Testis (tissue), 2 donors: ENCODE measurements at regions not wholly inside any gene's neighbourhood (a gene's known extent, or its start where the extent isn't known, plus 50 kb on each side); places are given as distances from the start of the nearest gene placed in this dataset.
A peak's percentile ranks its signal among the peaks of the same experiment; 100 is the strongest.

Experiments used
- DNase-seq: peaks from one replicate; pipeline ENCODE4 v3.0.0-alpha.2; 2019
- H3K27ac ChIP-seq, 2 donors: fragments of 200-600 bp; sonication (generic); one replicate each; pipeline ENCODE4 v1.5.1; 2019
- H3K27me3 ChIP-seq: fragments of 200-600 bp; sonication (generic); one replicate; pipeline ENCODE4 v1.5.1; 2019
- H3K36me3 ChIP-seq: fragments of 200-600 bp; sonication (generic); one replicate; pipeline ENCODE4 v1.5.1; 2017; ENCODE audit warnings: low read depth; ENCODE audit errors: missing control alignments
- H3K4me1 ChIP-seq: fragments of 200-600 bp; sonication (generic); one replicate; pipeline ENCODE4 v1.5.1; 2019
- H3K4me3 ChIP-seq, 2 donors: fragments of 200-600 bp; sonication (generic); one replicate each; pipeline ENCODE4 v1.5.1; 2017 to 2019
- H3K9me3 ChIP-seq: fragments of 200-600 bp; sonication (generic); one replicate; pipeline ENCODE4 v1.5.1; 2017
- POLR2A ChIP-seq: fragments of 450-650 bp; IDR thresholded peaks from one replicate; pipeline ENCODE4 v1.6.1; 2017; ENCODE audit warnings: antibody characterized with exemption, mild to moderate bottlenecking, moderate library complexity
- WGBS, 2 donors: methylation state at CpG; one replicate each; pipeline ENCODE4 v1.1.5; 2018; 5-methylcytosine and 5-hydroxymethylcytosine counted together
- intact Hi-C: fragments of 100-400 bp; cut with DNase I; formaldehyde crosslinking; loops from one replicate; pipeline ENCODE4 v1.15.1; 2023; ENCODE audit warnings: low total_unique reads
- TF ChIP-seq, protein P1 (sequence below), 3 experiments: fragments of 450-650 bp in 2 of 3; fragments of 200-600 bp in 1 of 3; sonication (generic) in 1 of 3; IDR thresholded peaks; one replicate each; pipeline ENCODE4 v1.5.1; 2016 to 2019; ENCODE audit warnings: antibody characterized with exemption in 3 of 3, mild to moderate bottlenecking in 2 of 3, moderate library complexity in 1 of 3

DNA sequence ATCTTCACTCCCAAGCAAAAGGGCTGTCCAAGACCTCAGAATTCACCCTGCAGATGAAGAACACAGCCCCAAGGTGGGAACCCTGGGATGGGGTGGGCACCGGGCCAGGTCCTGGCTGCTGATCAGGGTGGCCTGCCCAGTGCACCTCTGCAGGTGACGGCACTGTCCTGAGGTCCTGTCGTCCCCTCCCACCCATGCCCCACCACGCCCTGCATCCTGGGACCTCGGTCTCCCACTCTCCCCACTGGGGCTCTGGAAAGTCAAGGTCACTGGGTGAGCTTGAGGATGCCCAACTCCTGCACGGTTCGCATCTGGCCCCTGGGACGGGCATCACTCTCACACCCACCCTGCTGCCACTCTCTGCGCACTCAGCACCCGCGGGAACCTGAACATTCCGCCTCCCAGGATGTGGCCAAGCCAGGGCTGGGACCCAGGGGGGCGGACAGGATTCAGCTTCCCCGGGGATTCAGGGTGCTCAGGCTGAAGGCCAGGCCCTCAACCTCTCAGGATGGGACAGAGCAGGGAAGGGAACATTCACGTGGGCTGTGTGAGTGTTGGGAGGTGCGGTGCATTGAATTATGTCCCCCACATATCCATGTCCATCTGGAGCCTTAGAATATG lies 115.9 kb downstream of the CPZ start:
- no peaks in the 10 kb centered on the region for H3K36me3 ChIP-seq
- TF ChIP-seq POLR2A: no peak
- TF ChIP-seq, protein P1, sequence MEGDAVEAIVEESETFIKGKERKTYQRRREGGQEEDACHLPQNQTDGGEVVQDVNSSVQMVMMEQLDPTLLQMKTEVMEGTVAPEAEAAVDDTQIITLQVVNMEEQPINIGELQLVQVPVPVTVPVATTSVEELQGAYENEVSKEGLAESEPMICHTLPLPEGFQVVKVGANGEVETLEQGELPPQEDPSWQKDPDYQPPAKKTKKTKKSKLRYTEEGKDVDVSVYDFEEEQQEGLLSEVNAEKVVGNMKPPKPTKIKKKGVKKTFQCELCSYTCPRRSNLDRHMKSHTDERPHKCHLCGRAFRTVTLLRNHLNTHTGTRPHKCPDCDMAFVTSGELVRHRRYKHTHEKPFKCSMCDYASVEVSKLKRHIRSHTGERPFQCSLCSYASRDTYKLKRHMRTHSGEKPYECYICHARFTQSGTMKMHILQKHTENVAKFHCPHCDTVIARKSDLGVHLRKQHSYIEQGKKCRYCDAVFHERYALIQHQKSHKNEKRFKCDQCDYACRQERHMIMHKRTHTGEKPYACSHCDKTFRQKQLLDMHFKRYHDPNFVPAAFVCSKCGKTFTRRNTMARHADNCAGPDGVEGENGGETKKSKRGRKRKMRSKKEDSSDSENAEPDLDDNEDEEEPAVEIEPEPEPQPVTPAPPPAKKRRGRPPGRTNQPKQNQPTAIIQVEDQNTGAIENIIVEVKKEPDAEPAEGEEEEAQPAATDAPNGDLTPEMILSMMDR (IDR thresholded peaks at IDR 0.05): no peak
- H3K9me3 ChIP-seq: no peaks in the 10 kb centered on the region
- H3K27ac ChIP-seq: no peak overlapping the region
- DNase-seq: peak; percentile 7
- intact Hi-C loops: no loop called here
- H3K4me1 ChIP-seq: no peaks in the 10 kb centered on the region
- no peaks in the 10 kb centered on the region for H3K27me3 ChIP-seq
- 77 to 84% methylated on average over 10 to 15 of the region's 16 CpGs for WGBS, 2 donors
- H3K4me3 ChIP-seq: no peak overlapping the region

DNA sequence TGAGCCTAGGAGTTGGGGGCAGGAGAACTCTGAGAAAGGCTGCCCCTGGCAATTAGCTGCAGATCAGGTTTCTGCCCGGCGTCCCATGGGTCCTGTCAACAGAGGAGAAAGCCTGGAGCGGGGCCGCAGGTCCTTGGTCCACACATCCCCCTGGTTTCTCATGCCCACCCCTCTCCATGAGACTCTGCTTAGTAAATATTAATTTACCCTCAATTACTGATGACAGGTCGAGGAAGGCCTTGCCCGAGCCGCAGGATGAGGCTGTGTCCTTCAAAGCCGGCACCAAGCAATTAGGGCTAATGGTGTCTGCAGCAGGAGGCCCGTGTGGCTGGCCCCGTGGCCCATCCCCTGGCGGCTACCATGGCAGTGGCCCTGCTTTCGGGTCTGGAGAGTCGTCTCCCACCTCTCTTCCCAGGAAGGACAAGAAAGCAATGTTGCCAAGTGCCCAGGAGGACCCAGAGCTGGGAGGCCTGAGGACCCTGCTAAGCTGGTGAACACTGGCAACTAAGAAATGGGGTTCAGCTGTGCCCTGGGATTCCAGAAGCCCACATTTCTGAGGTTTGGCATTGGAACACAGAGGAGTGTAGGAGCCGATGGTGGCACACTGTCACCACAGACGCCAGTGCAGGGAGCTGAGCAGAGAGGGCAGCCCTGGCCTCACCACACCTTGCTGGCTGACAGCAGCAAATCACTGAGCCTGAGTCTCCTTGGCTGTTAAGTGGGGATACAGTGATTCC lies 114.6 kb downstream of the CPZ start:
- 62 to 64% methylated on average over 15 of the region's 15 CpGs for WGBS, 2 donors
- no peak for DNase-seq
- Histone ChIP-seq H3K27me3 (no peaks in the 10 kb centered on the region), H3K9me3 (no peaks in the 10 kb centered on the region), H3K36me3 (no peaks in the 10 kb centered on the region), H3K27ac (no peak overlapping the region), H3K4me3 (no peak overlapping the region), H3K4me1 (no peaks in the 10 kb centered on the region)
- intact Hi-C loops: no loop called here
- TF ChIP-seq, protein P1 (IDR thresholded peaks at IDR 0.05): no peak
- no peak for TF ChIP-seq POLR2A

GRCh38 chr4:8706216-8707044 lies 113.9 kb downstream of the CPZ start:
- no peak for TF ChIP-seq POLR2A
- TF ChIP-seq, protein P1 (IDR thresholded peaks at IDR 0.05): no peak
- DNase-seq: no peak
- Histone ChIP-seq H3K9me3 (no peaks in the 10 kb centered on the region), H3K4me1 (no peaks in the 10 kb centered on the region), H3K4me3 (no peak overlapping the region), H3K27ac (no peak overlapping the region), H3K27me3 (no peaks in the 10 kb centered on the region), H3K36me3 (no peaks in the 10 kb centered on the region)
- 70 to 71% methylated on average over 10 to 21 of the region's 21 CpGs for WGBS, 2 donors
- intact Hi-C loops: no loop called here

DNA sequence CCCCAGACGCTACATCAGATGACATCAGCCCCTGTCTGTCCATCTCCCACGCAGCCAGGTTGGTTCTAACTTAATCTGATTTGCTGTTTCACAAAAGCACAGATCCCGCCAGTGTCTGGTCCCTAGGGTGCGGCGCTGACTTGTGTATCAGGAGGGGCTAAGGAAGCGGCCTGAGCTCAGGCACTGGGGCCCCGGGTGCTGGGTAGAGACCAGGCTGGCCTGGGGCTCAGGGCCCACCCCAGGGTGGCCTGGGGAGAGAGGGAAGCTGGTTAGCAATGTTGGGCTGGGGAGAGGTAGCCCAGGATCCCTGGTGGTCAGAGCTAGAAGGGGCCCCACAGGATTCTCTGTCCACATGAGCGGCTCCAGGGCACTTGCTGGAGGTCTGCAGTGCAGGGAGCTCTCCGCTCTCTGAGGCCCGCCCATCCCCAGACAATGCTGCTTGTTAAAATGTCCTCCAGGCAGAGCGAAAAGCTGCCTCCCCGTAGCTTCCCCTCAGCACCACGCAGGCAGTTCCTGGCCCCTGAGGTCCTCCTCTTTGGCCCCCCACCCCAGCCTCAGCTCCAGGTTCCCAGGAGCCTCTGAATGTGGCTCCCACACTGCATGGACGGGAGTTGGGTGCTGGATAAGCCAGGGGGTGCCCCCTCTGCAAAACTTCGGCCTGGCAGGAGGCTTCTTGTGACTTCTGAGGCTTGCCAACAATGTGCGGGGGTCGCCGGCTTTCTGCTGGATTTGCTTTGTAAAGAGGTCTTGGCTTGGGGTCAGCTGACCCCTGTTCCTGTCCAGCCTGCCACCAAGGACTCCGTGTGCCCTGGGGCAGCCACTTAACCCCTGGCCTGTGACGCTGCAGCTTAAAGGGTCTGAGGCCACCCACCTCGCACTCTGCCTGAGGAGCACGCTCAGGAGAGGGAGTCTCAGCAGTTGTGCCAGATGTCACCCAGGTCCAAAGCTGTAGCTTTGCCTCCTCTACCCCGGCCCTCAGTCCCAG lies 112.9 kb downstream of the CPZ start:
- no peak for DNase-seq
- no peaks in the 10 kb centered on the region for H3K36me3 ChIP-seq
- H3K27ac ChIP-seq: no peak overlapping the region
- H3K27me3 ChIP-seq: no peaks in the 10 kb centered on the region
- 64 to 73% methylated on average over 9 to 23 of the region's 23 CpGs for WGBS, 2 donors
- TF ChIP-seq, protein P1 (IDR thresholded peaks at IDR 0.05): no peak
- no peak for TF ChIP-seq POLR2A
- no peak overlapping the region for H3K4me3 ChIP-seq
- no peaks in the 10 kb centered on the region for H3K9me3 ChIP-seq
- no peaks in the 10 kb centered on the region for H3K4me1 ChIP-seq
- intact Hi-C loops: no loop called here
